ENCODE measurements at regions not wholly inside any gene's neighbourhood (a gene's known extent, or its start where the extent isn't known, plus 50 kb on each side); places are given as distances from the start of the nearest gene placed in this dataset.

- TF ChIP-seq ATF3 (IDR thresholded peaks at IDR 0.05) (no peak), ATF3 (CRISPR knock-in tag; conservative IDR thresholded peaks at IDR 0.05) (no peak), PTRF (tag; IDR thresholded peaks at IDR 0.05) (no peak), NR4A1 (CRISPR knock-in tag; IDR thresholded peaks at IDR 0.05) (no peak), NR4A1 (tag; IDR thresholded peaks at IDR 0.05) (no peak), SIRT6 (IDR thresholded peaks at IDR 0.05; ENCODE audit: low read depth, low read length) (no peak), ZNF121 (CRISPR knock-in tag; conservative IDR thresholded peaks at IDR 0.05) (no peak), SNAPC5 (CRISPR knock-in tag; IDR thresholded peaks at IDR 0.05) (no peak), SP2 (IDR thresholded peaks at IDR 0.05; ENCODE audit: extremely low read depth, low read depth, low read length, poor library complexity, severe bottlenecking) (no peak)
Measured at GRCh38 chr11:15547685-15548084, 433.0 kb downstream of the INSC start (continued).

GRCh38 chr11:15551901-15552851, 437.5 kb downstream of the INSC start:
- Histone ChIP-seq H3K27me3 (ENCODE audit: control insufficient read depth in 2 of 2, insufficient read depth in 2 of 2, low read length in 2 of 2) (no peaks in the 10 kb centered on the region), H3K9ac (ENCODE audit: insufficient read depth in 1 of 2, low read depth in 2 of 2, low read length in 2 of 2) (no peak overlapping the region), H3K9me3 (replicated peaks; ENCODE audit: control insufficient read depth, insufficient read depth, low read depth, low read length) (no peaks in the 10 kb centered on the region), H3K36me3 (ENCODE audit: control insufficient read depth, insufficient read depth, low read length) (no peaks in the 10 kb centered on the region), H3K79me2 (ENCODE audit: control insufficient read depth, insufficient read depth, low read length) (no peaks in the 10 kb centered on the region), H3K4me1 (replicated peaks in 1 of 2; ENCODE audit: control insufficient read depth in 2 of 2, insufficient read depth in 2 of 2, low read length in 2 of 2) (no peaks in the 10 kb centered on the region), H3K4me2 (ENCODE audit: insufficient read depth, low read length) (no peak overlapping the region), H3K4me3 (no peak overlapping the region), H4K20me1 (replicated peaks; ENCODE audit: control insufficient read depth, insufficient read depth, low read length) (no peaks in the 10 kb centered on the region), H3K27ac (ENCODE audit: extremely low read depth, low read depth, low read length) (no peak overlapping the region), H3K9me1 (ENCODE audit: control insufficient read depth, insufficient read depth, low read length) (no peaks in the 10 kb centered on the region), H2AFZ (ENCODE audit: low read depth, low read length) (no peak overlapping the region)
- DNase-seq (ENCODE audit: extremely low read depth in 1 of 4, low spot score in 3 of 4) (no peak), FAIRE-seq (no peak), ATAC-seq (no peak)
- intact Hi-C loops (cut with micrococcal nuclease) (no loop called here), in situ Hi-C loops (cut with MboI) (no loop called here)
- WGBS (ENCODE audit: insufficient coverage, low coverage, missing lambda C conversion rate): 4% methylated on average over 4 of the region's 4 CpGs
- ChIA-PET POLR2A (no interaction called here), CTCF (ENCODE audit: low intra/inter-chr PET ratio) (no interaction called here)
- BruUV-seq (replicated peaks): no TSS peak
- no peak for TF ChIP-seq CTBP1 (IDR thresholded peaks at IDR 0.05; ENCODE audit: borderline replicate concordance)
- no peak for TF ChIP-seq CBX8 (IDR thresholded peaks at IDR 0.05; ENCODE audit: borderline replicate concordance, extremely low read depth, low read depth, low read length, poor library complexity, severe bottlenecking)
- TF ChIP-seq HMBOX1 (IDR thresholded peaks at IDR 0.05): no peak
- TF ChIP-seq CREB3 (tag; conservative IDR thresholded peaks at IDR 0.05; ENCODE audit: low read depth): no peak
- TF ChIP-seq VEZF1 (CRISPR knock-in tag; IDR thresholded peaks at IDR 0.05): no peak
- no peak for TF ChIP-seq KDM4B (IDR thresholded peaks at IDR 0.05; ENCODE audit: borderline replicate concordance in 2 of 2, low read depth in 1 of 2)
- no peak for TF ChIP-seq HDGF (IDR thresholded peaks at IDR 0.05)
